Neural progenitor cell (in vitro differentiated cells): ENCODE measurements at regions not wholly inside any gene's neighbourhood (a gene's known extent, or its start where the extent isn't known, plus 50 kb on each side); places are given as distances from the start of the nearest gene placed in this dataset.

ENCODE experiments used
- EZH2 ChIP-seq: fragments of 200-600 bp; sonication (generic); IDR thresholded peaks from 2 replicates; pipeline ENCODE4 v1.6.1; 2017; ENCODE audit warnings: antibody characterized with exemption, mild to moderate bottlenecking, moderate library complexity
- EZH2phosphoT487 ChIP-seq: fragments of 200-600 bp; sonication (generic); IDR thresholded peaks from 2 replicates; pipeline ENCODE4 v1.6.1; 2017; ENCODE audit warnings: antibody characterized with exemption
- TF ChIP-seq, protein P1 (sequence below): fragments of 200-600 bp; sonication (generic); IDR thresholded peaks from 2 replicates; pipeline ENCODE4 v1.5.1; 2017; ENCODE audit warnings: antibody characterized with exemption, mild to moderate bottlenecking

DNA sequence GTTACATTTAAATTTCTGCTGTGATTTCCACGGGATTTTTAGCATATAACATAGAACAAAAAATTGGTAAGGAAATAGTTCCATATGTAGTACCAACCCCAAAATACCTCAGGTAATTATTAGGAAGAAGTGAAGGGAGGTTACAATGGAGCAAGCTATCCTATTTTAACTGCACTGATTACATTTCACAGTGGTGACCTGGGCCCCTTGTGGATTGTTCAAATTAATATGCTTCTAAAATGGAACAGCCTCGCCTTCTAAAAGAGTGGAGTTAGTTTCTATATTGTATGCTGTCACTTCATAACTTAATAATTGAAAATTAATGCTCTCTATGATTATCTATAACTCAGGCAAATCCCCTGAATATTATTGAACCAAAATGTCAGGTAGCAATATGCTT lies 651.7 kb upstream of the GBE1 start:
- TF ChIP-seq, protein P1, sequence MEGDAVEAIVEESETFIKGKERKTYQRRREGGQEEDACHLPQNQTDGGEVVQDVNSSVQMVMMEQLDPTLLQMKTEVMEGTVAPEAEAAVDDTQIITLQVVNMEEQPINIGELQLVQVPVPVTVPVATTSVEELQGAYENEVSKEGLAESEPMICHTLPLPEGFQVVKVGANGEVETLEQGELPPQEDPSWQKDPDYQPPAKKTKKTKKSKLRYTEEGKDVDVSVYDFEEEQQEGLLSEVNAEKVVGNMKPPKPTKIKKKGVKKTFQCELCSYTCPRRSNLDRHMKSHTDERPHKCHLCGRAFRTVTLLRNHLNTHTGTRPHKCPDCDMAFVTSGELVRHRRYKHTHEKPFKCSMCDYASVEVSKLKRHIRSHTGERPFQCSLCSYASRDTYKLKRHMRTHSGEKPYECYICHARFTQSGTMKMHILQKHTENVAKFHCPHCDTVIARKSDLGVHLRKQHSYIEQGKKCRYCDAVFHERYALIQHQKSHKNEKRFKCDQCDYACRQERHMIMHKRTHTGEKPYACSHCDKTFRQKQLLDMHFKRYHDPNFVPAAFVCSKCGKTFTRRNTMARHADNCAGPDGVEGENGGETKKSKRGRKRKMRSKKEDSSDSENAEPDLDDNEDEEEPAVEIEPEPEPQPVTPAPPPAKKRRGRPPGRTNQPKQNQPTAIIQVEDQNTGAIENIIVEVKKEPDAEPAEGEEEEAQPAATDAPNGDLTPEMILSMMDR, result no peak
- no peak for TF ChIP-seq EZH2phosphoT487
- no peak for TF ChIP-seq EZH2
